ENCODE measurements at regions not wholly inside any gene's neighbourhood (a gene's known extent, or its start where the extent isn't known, plus 50 kb on each side); places are given as distances from the start of the nearest gene placed in this dataset.

GRCh38 chr6:106862858-106863257, 111.7 kb downstream of the CD24 start:
- TF ChIP-seq MAX (IDR thresholded peaks at IDR 0.05): no peak
- no peak for TF ChIP-seq CTCF (IDR thresholded peaks at IDR 0.05; ENCODE audit: low read depth, low read length, missing input control)
- TF ChIP-seq NR2F2 (IDR thresholded peaks at IDR 0.05): no peak
- no peak for TF ChIP-seq FOXA2 (IDR thresholded peaks at IDR 0.05)
- TF ChIP-seq SP1 (IDR thresholded peaks at IDR 0.05): no peak
- TF ChIP-seq EGR1 (IDR thresholded peaks at IDR 0.05; ENCODE audit: low read depth in 2 of 2): no peak
- TF ChIP-seq JUND (IDR thresholded peaks at IDR 0.05): no peak
